SK-N-SH (cell line): ENCODE measurements at regions not wholly inside any gene's neighbourhood (a gene's known extent, or its start where the extent isn't known, plus 50 kb on each side); places are given as distances from the start of the nearest gene placed in this dataset.

Experiments used
- CTCF ChIA-PET: fragments of 300-600, 350-600 bp; formaldehyde crosslinking; extraction: SDS; loops from one replicate; lab custom pipeline; 2021; lab: Yijun Ruan, JAX
- POLR2A ChIA-PET: fragments of 350-600 bp; sonication (Branson Sonifier 250); formaldehyde crosslinking; extraction: SDS; loops from one replicate; lab custom pipeline; 2020; ENCODE audit warnings: antibody characterized with exemption, inconsistent platforms; lab: Yijun Ruan, JAX
- DNase-seq: peaks from one replicate; pipeline ENCODE4 v3.0.0; 2012
- H2AFZ ChIP-seq: fragments of 200-600 bp; sonication (generic); 2 replicates; pipeline ENCODE4 v1.8.1; 2016; ENCODE audit warnings: antibody characterized with exemption, mild to moderate bottlenecking, low read depth
- H3F3A ChIP-seq: fragments of 200-600 bp; sonication (generic); replicated peaks from 2 replicates; pipeline ENCODE3; 2016; ENCODE audit warnings: antibody characterized with exemption, mild to moderate bottlenecking; ENCODE audit not compliant: insufficient read depth
- H3K27ac ChIP-seq, 2 experiments: fragments of 200-500 bp in 1 of 2; fragments of 200-600 bp in 1 of 2; sonication (Bioruptor generic) in 1 of 2; sonication (generic), shearing (Covaris generic) in 1 of 2; 2 replicates each; pipeline versions ENCODE4 v1.5.1 to v1.6.1; 2014 to 2016; ENCODE audit warnings: low read depth in 2 of 2, inconsistent platforms in 1 of 2, low read length in 1 of 2, mild to moderate bottlenecking in 1 of 2, mixed read lengths in 1 of 2
- H3K27me3 ChIP-seq: fragments of 200-600 bp; sonication (generic), shearing (Covaris generic); 2 replicates; pipeline ENCODE4 v1.6.1; 2016; ENCODE audit warnings: mixed run types; ENCODE audit not compliant: insufficient read depth
- H3K36me3 ChIP-seq, 2 experiments: fragments of 200-500 bp in 1 of 2; fragments of 200-600 bp in 1 of 2; sonication (Bioruptor generic) in 1 of 2; sonication (generic) in 1 of 2; replicated peaks in 1 of 2; 2 replicates each; pipeline versions ENCODE3 to v1.5.1; 2014 to 2016; ENCODE audit warnings: low read length in 1 of 2, mild to moderate bottlenecking in 1 of 2; ENCODE audit not compliant: insufficient read depth in 2 of 2, control insufficient read depth in 1 of 2
- H3K4me1 ChIP-seq, 2 experiments: fragments of 200-500 bp in 1 of 2; fragments of 200-600 bp in 1 of 2; sonication (Bioruptor generic) in 1 of 2; sonication (generic), shearing (Covaris generic) in 1 of 2; 2 replicates each; pipeline versions ENCODE4 v1.5.1 to v1.6.1; 2014 to 2016; ENCODE audit warnings: low read depth in 1 of 2, low read length in 1 of 2, mixed run types in 1 of 2; ENCODE audit not compliant: insufficient read depth in 2 of 2, control insufficient read depth in 1 of 2
- H3K4me2 ChIP-seq: fragments of 200-600 bp; sonication (generic), shearing (Covaris generic); 2 replicates; pipeline ENCODE4 v1.6.1; 2017; ENCODE audit warnings: mixed run types
- H3K4me3 ChIP-seq, 2 experiments: fragments of 200-500 bp in 1 of 2; fragments of 200-600 bp in 1 of 2; sonication (Bioruptor generic) in 1 of 2; sonication (generic), shearing (Covaris generic) in 1 of 2; 2 replicates each; pipeline versions ENCODE4 v1.5.1 to v1.8.1; 2014 to 2016; ENCODE audit warnings: low read depth in 2 of 2, inconsistent platforms in 1 of 2, low read length in 1 of 2, mild to moderate bottlenecking in 1 of 2, mixed read lengths in 1 of 2, moderate library complexity in 1 of 2
- H3K79me2 ChIP-seq: fragments of 200-600 bp; sonication (generic); 2 replicates; pipeline ENCODE4 v1.8.1; 2017; ENCODE audit warnings: mild to moderate bottlenecking; ENCODE audit not compliant: insufficient read depth
- H3K9ac ChIP-seq: fragments of 200-600 bp; sonication (generic); 2 replicates; pipeline ENCODE4 v1.6.1; 2017; ENCODE audit warnings: mixed run types
- H3K9me2 ChIP-seq: fragments of 200-600 bp; sonication (generic); 2 replicates; pipeline ENCODE4 v1.6.1; 2017; ENCODE audit warnings: mixed run types
- H3K9me3 ChIP-seq: fragments of 200-600 bp; sonication (generic); 2 replicates; pipeline ENCODE4 v1.6.1; 2017; ENCODE audit warnings: mixed run types, mild to moderate bottlenecking, moderate library complexity
- H4K20me1 ChIP-seq: fragments of 200-600 bp; sonication (generic); 2 replicates; pipeline ENCODE4 v1.6.1; 2017; ENCODE audit warnings: mild to moderate bottlenecking, mixed run types; ENCODE audit not compliant: insufficient read depth
- CHD2 ChIP-seq: fragments of 150-350 bp; IDR thresholded peaks from 2 replicates; pipeline ENCODE4 v1.6.1; 2018; ENCODE audit warnings: low read length; ENCODE audit not compliant: partially characterized antibody
- EZH2phosphoT487 ChIP-seq: fragments of 200-600 bp; sonication (generic); IDR thresholded peaks from 2 replicates; pipeline ENCODE4 v1.6.1; 2017; ENCODE audit warnings: low read depth, mixed run types, mild to moderate bottlenecking, antibody characterized with exemption, moderate library complexity, borderline replicate concordance
- JUND ChIP-seq: IDR thresholded peaks from 2 replicates; pipeline ENCODE4 v1.4.0; 2012
- MAX ChIP-seq: IDR thresholded peaks from 2 replicates; pipeline ENCODE4 v1.4.0; 2012; ENCODE audit warnings: low read depth
- NRF1 ChIP-seq: IDR thresholded peaks from 2 replicates; pipeline ENCODE4 v1.6.1; 2012; ENCODE audit warnings: low read depth, mild to moderate bottlenecking, low read length
- PBX3 ChIP-seq: IDR thresholded peaks from 2 replicates; pipeline ENCODE4; 2012
- POLR2AphosphoS5 ChIP-seq: IDR thresholded peaks from 2 replicates; pipeline ENCODE4 v1.6.1; 2012; ENCODE audit warnings: low read depth, low read length
- RFX5 ChIP-seq: IDR thresholded peaks from 2 replicates; pipeline ENCODE4 v1.6.1; 2012; ENCODE audit warnings: mild to moderate bottlenecking, improper control_type of control experiment, low read length
- RXRA ChIP-seq: IDR thresholded peaks from 2 replicates; pipeline ENCODE4 v1.4.0; 2012; ENCODE audit warnings: low read depth, mild to moderate bottlenecking, borderline replicate concordance
- SIN3A ChIP-seq: IDR thresholded peaks from 2 replicates; pipeline ENCODE4 v1.6.1; 2012; ENCODE audit warnings: low read depth, mild to moderate bottlenecking, low read length, moderate library complexity, borderline replicate concordance
- SMC3 ChIP-seq: IDR thresholded peaks from 2 replicates; pipeline ENCODE4 v1.6.1; 2012; ENCODE audit warnings: low read depth, low read length, improper control_type of control experiment
- USF1 ChIP-seq: IDR thresholded peaks from 2 replicates; pipeline ENCODE4 v1.4.0; 2012; ENCODE audit warnings: low read depth, borderline replicate concordance
- USF2 ChIP-seq: fragments of 150-350 bp; IDR thresholded peaks from 2 replicates; pipeline ENCODE4 v1.6.1; 2017; ENCODE audit warnings: antibody characterized with exemption, low read length, low read depth, borderline replicate concordance
- YY1 ChIP-seq: IDR thresholded peaks from 2 replicates; pipeline ENCODE4 v1.4.0; 2012; ENCODE audit warnings: low read depth, mild to moderate bottlenecking
- WGBS: methylation state at CpG from one replicate; pipeline ENCODE4 v1.1.6; 2017; ENCODE audit warnings: low lambda C conversion rate; 5-methylcytosine and 5-hydroxymethylcytosine counted together

- Histone ChIP-seq H3K4me2 (no peak overlapping the region), H4K20me1 (no peaks in the 10 kb centered on the region), H3K79me2 (no peaks in the 10 kb centered on the region), H3K27me3 (no peaks in the 10 kb centered on the region), H3K4me1 (no peaks in the 10 kb centered on the region), H3K9me3 (peaks cover 5% of the 10 kb centered on the region; the same call in 1 of the 2 replicates), H3K36me3 (no peaks in the 10 kb centered on the region), H3K4me3 (no peak overlapping the region), H3K9me2 (no peaks in the 10 kb centered on the region), H3K9ac (no peak overlapping the region), H2AFZ (no peak overlapping the region), H3K27ac (no peak overlapping the region), H3F3A (no peaks in the 10 kb centered on the region)
- no peak for DNase-seq
- WGBS: 3% methylated on average over 1 of the region's 1 CpG
- no peak for TF ChIP-seq USF2
- no peak for TF ChIP-seq SMC3
- no peak for TF ChIP-seq EZH2phosphoT487
- TF ChIP-seq JUND: no peak
- no peak for TF ChIP-seq CHD2
- TF ChIP-seq POLR2AphosphoS5: no peak
- ChIA-PET CTCF (no interaction called here), POLR2A (no interaction called here)
Measured at GRCh38 chr10:85067955-85068354, 739.6 kb downstream of the CCSER2 start.

- no peaks in the 10 kb centered on the region for H3K4me1 ChIP-seq
- H3K4me2 ChIP-seq: no peak overlapping the region
- ChIA-PET CTCF (no interaction called here), POLR2A (no interaction called here)
- no peaks in the 10 kb centered on the region for H3K9me2 ChIP-seq
- no peak for DNase-seq
- H3F3A ChIP-seq: no peaks in the 10 kb centered on the region
- WGBS: 44% methylated on average over 2 of the region's 2 CpGs
- no peak overlapping the region for H2AFZ ChIP-seq
- no peaks in the 10 kb centered on the region for H3K36me3 ChIP-seq
- no peak overlapping the region for H3K27ac ChIP-seq
- H3K4me3 ChIP-seq: no peak overlapping the region
- no peaks in the 10 kb centered on the region for H3K27me3 ChIP-seq
- TF ChIP-seq RFX5 (no peak), SIN3A (no peak)
- TF ChIP-seq, all 33 proteins: peak for 0
- Histone ChIP-seq H3K9me3 (no peaks in the 10 kb centered on the region), H3K79me2 (no peaks in the 10 kb centered on the region), H4K20me1 (no peaks in the 10 kb centered on the region), H3K9ac (no peak overlapping the region)
Measured at GRCh38 chr10:85080934-85081333, 752.5 kb downstream of the CCSER2 start.

GRCh38 chr10:85098835-85099521 lies 770.6 kb downstream of the CCSER2 start:
- no peaks in the 10 kb centered on the region for H3K4me1 ChIP-seq
- H4K20me1 ChIP-seq: no peaks in the 10 kb centered on the region
- no peaks in the 10 kb centered on the region; the same call in 1 of the 2 replicates for H3K9me3 ChIP-seq
- no peaks in the 10 kb centered on the region for H3K79me2 ChIP-seq
- no peak overlapping the region for H3K9ac ChIP-seq
- CTCF ChIA-PET: no interaction called here
- TF ChIP-seq PBX3 (no peak), CHD2 (no peak), RFX5 (no peak), YY1 (no peak), POLR2AphosphoS5 (no peak), MAX (no peak), RXRA (no peak), USF1 (no peak), SIN3A (no peak), NRF1 (no peak)
- WGBS: 26% methylated on average over 3 of the region's 3 CpGs
- no peaks in the 10 kb centered on the region for H3K9me2 ChIP-seq
- H2AFZ ChIP-seq: no peak overlapping the region
- no peak for DNase-seq
- no peak overlapping the region for H3K4me2 ChIP-seq
- no peaks in the 10 kb centered on the region for H3K36me3 ChIP-seq
- H3K4me3 ChIP-seq: no peak overlapping the region
- POLR2A ChIA-PET: no interaction called here
- no peaks in the 10 kb centered on the region for H3K27me3 ChIP-seq
- no peaks in the 10 kb centered on the region for H3F3A ChIP-seq
- no peak overlapping the region for H3K27ac ChIP-seq
